Activated CD4-positive, alpha-beta T cell treated with anti-CD3 and anti-CD28 coated beads, Interleukin-2, amount 10 ng/mL, durations not matched to agents 7 days and 5 days (primary cell): ENCODE measurements at regions not wholly inside any gene's neighbourhood (a gene's known extent, or its start where the extent isn't known, plus 50 kb on each side); places are given as distances from the start of the nearest gene placed in this dataset.
A peak's percentile ranks its signal among the peaks of the same experiment; 100 is the strongest.

Source experiments
- CTCF ChIA-PET: fragments of 350-600 bp; sonication (Branson Sonifier 250); formaldehyde crosslinking; loops from one replicate; lab custom pipeline; 2021; ENCODE audit warnings: antibody characterized with exemption; lab: Charles Lee
- POLR2A ChIA-PET: fragments of 350-600 bp; sonication (Branson Sonifier 250); formaldehyde crosslinking; loops from one replicate; lab custom pipeline; 2021; ENCODE audit warnings: antibody characterized with exemption; lab: Charles Lee
- DNase-seq: peaks from one replicate; pipeline ENCODE4 v3.0.0-alpha.2; 2020
- H3K27ac Mint-ChIP-seq: one replicate; pipeline ENCODE4 v1.8.0; 2021; ENCODE audit warnings: mild to moderate bottlenecking, moderate library complexity, mixed read lengths
- H3K27me3 Mint-ChIP-seq: one replicate; pipeline ENCODE4 v1.8.0; 2021; ENCODE audit warnings: mixed read lengths
- H3K36me3 Mint-ChIP-seq: one replicate; pipeline ENCODE4 v1.8.0; 2021; ENCODE audit warnings: low read depth, mixed read lengths
- H3K4me1 Mint-ChIP-seq: one replicate; pipeline ENCODE4 v1.8.0; 2021; ENCODE audit warnings: mixed read lengths
- H3K4me3 Mint-ChIP-seq: one replicate; pipeline ENCODE4 v1.8.0; 2021; ENCODE audit warnings: mild to moderate bottlenecking, moderate library complexity, mixed read lengths
- H3K9me3 Mint-ChIP-seq: one replicate; pipeline ENCODE4 v1.8.0; 2021; ENCODE audit warnings: mixed read lengths

GRCh38 chr13:97798836-97799235, 154.6 kb upstream of the IPO5 start:
- peaks cover 9% of the 10 kb centered on the region for H3K9me3 Mint-ChIP-seq
- ChIA-PET POLR2A (no interaction called here), CTCF (no interaction called here)
- no peak overlapping the region for H3K27ac Mint-ChIP-seq
- no peak overlapping the region for H3K4me3 Mint-ChIP-seq
- H3K4me1 Mint-ChIP-seq, result no peaks in the 10 kb centered on the region
- peaks cover 2% of the 10 kb centered on the region for H3K27me3 Mint-ChIP-seq
- no peaks in the 10 kb centered on the region for H3K36me3 Mint-ChIP-seq
- DNase-seq, result no peak

GRCh38 chr13:97802213-97802612, 151.3 kb upstream of the IPO5 start:
- peaks cover 2% of the 10 kb centered on the region for H3K27me3 Mint-ChIP-seq
- ChIA-PET POLR2A (no interaction called here), CTCF (no interaction called here)
- peaks cover 3% of the 10 kb centered on the region for H3K9me3 Mint-ChIP-seq
- DNase-seq, result no peak
- no peaks in the 10 kb centered on the region for H3K4me1 Mint-ChIP-seq
- H3K4me3 Mint-ChIP-seq, result no peak overlapping the region
- H3K36me3 Mint-ChIP-seq, result no peaks in the 10 kb centered on the region
- H3K27ac Mint-ChIP-seq, result no peak overlapping the region

DNA sequence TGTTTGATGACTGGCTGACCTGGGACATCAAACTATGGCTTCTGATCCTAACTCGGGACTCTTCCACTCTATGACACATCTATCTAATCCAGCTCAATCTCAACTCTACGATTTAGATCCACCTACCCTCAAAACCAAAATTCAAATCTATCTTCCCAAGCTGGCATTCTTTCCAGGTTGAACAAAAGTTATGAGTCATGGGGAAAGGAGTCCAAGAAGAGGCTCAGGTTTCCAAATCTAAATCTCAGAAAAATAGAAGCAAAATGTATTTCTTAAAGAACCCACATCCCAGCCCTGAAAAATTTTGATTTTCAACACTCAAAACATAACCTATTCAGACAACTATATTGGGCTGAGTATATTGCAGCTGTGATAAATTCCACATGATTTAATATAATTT, 143.9 kb upstream of the IPO5 start:
- Mint-ChIP-seq H3K4me1 (no peaks in the 10 kb centered on the region), H3K27ac (no peak overlapping the region), H3K27me3 (peaks cover 11% of the 10 kb centered on the region), H3K4me3 (no peak overlapping the region), H3K9me3 (no peaks in the 10 kb centered on the region), H3K36me3 (no peaks in the 10 kb centered on the region)
- POLR2A ChIA-PET, result no interaction called here
- CTCF ChIA-PET, result no interaction called here
- DNase-seq, result no peak

- Mint-ChIP-seq H3K27ac (no peak overlapping the region), H3K4me3 (no peak overlapping the region), H3K4me1 (no peaks in the 10 kb centered on the region), H3K9me3 (no peaks in the 10 kb centered on the region), H3K27me3 (peaks cover 13% of the 10 kb centered on the region), H3K36me3 (no peaks in the 10 kb centered on the region)
- ChIA-PET CTCF (no interaction called here), POLR2A (no interaction called here)
- DNase-seq, result no peak
Observed at GRCh38 chr13:97810152-97810551, 143.3 kb upstream of the IPO5 start.

GRCh38 chr13:97822377-97822776, 131.1 kb upstream of the IPO5 start:
- no peak overlapping the region for H3K4me3 Mint-ChIP-seq
- POLR2A ChIA-PET, result no interaction called here
- no peaks in the 10 kb centered on the region for H3K4me1 Mint-ChIP-seq
- no peaks in the 10 kb centered on the region for H3K9me3 Mint-ChIP-seq
- no peaks in the 10 kb centered on the region for H3K36me3 Mint-ChIP-seq
- peaks cover 2% of the 10 kb centered on the region for H3K27me3 Mint-ChIP-seq
- CTCF ChIA-PET, result no interaction called here
- DNase-seq, result no peak
- no peak overlapping the region for H3K27ac Mint-ChIP-seq

DNA sequence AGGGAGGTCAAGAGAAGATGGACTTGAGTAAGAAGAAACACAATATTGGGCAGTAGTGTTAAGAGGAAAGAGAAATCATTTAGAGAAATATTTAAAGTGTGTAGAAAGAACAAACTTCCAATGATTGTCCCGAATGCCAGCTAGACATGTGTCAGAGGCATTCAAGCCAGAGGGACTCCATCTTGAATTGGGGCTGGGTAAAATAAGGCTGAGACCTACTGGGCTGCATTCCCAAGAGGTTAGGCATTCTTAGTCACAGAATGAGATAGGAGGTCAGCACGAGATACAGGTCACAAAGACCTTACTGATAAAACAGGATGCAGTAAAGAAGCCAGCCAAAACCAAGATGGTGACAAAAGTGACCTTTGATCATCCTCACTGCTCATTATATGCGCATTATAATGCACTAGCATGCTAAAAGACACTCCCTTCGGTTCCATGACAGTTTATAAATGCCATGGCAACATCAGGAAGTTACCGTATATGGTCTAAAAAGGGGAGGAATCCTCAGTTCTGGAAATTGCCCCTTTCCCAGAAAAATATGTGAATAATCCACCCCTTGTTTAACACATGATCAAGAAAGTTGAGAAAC, 127.0 kb upstream of the IPO5 start:
- Mint-ChIP-seq H3K4me1 (no peaks in the 10 kb centered on the region), H3K27ac (no peak overlapping the region), H3K4me3 (no peak overlapping the region), H3K36me3 (no peaks in the 10 kb centered on the region), H3K27me3 (peaks cover 4% of the 10 kb centered on the region), H3K9me3 (no peaks in the 10 kb centered on the region)
- ChIA-PET POLR2A (no interaction called here), CTCF (no interaction called here)
- DNase-seq, result no peak

DNA sequence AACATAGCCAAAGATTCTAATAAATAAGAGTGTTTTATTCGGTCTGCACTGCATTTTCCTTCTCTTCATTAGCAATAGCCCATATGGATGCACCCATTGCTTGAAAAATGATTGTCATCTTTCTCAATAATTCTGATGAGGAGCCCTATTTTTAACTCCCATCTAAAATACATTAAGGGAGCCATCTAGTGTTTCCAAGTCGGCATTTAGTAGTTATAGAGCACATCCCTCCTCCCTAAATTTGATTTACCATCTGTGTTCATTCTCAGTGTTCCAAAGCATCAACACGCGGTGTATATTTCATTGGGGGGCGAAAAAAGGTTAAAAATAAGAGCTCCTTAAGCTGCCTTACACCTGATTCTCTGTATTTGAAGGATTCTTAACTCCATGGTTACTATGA, 119.2 kb upstream of the IPO5 start:
- Mint-ChIP-seq H3K27me3 (peaks cover 4% of the 10 kb centered on the region), H3K9me3 (no peaks in the 10 kb centered on the region), H3K27ac (no peak overlapping the region), H3K4me3 (no peak overlapping the region), H3K36me3 (no peaks in the 10 kb centered on the region), H3K4me1 (no peaks in the 10 kb centered on the region)
- CTCF ChIA-PET, result no interaction called here
- POLR2A ChIA-PET, result no interaction called here
- no peak for DNase-seq

DNA sequence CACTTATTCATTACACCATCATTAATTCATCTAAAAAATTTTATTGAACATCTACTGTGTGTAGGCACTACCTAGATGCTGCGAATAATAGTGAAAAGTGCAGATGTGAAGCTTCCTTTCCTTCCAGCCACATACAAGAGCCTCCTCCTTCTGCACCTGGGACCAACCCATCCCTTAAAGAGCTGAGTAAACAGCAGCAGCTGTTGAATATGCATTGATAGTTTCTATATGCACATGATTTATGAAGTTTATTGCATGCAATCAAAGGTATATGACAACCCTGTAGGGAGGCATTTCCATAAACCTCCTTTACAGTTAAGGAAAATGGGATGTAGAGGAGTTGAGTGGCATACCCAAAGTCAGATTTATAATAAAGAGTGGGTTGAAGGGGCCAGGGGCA, 110.3 kb upstream of the IPO5 start:
- no peak for DNase-seq
- ChIA-PET CTCF (no interaction called here), POLR2A (no interaction called here)
- Mint-ChIP-seq H3K27ac (no peak overlapping the region), H3K9me3 (no peaks in the 10 kb centered on the region), H3K4me1 (no peaks in the 10 kb centered on the region), H3K4me3 (no peak overlapping the region), H3K27me3 (peaks cover 6% of the 10 kb centered on the region), H3K36me3 (no peaks in the 10 kb centered on the region)

DNA sequence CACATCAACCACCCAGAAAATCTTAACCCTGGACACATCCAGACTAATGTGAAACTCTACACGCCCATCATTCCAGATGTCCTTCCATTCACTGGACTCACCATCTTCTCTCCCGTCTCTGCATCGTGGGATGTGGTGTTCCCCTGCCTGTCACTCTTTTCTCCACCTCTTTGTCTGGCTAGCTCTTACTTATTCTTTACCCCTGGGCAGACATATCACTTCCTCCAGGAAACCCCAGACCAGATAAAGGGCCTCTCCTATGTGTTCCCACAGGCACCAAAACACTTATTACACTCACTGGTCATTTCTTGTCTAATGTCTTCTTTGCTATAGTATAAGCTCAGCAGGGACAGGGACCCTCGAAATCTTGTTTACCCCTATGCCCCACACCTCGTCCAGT, 109.3 kb upstream of the IPO5 start:
- Mint-ChIP-seq H3K9me3 (no peaks in the 10 kb centered on the region), H3K4me3 (no peak overlapping the region), H3K4me1 (no peaks in the 10 kb centered on the region), H3K36me3 (no peaks in the 10 kb centered on the region), H3K27ac (no peak overlapping the region), H3K27me3 (peaks cover 6% of the 10 kb centered on the region)
- ChIA-PET POLR2A (no interaction called here), CTCF (no interaction called here)
- no peak for DNase-seq

DNA sequence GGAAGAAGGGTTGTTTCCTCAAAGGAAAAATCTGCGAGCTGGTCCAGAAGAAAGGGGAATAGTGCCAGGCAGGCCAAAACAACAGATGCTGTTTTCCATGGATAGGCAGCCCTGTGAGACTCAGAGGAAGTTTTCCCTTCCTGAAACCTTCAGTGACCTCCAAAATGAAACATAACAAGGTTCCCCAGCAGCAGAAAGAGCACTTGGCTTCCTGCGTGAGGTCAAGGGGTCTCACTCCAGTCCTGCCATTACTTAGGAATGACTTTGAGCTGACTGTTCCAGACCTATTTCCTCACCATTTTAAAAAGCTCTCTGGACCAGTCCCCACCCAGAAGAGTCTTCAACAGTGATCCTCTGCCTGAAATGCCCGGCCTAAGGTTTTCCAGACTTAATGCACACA, 104.6 kb upstream of the IPO5 start:
- Mint-ChIP-seq H3K27me3 (no peaks in the 10 kb centered on the region), H3K4me3 (no peak overlapping the region), H3K36me3 (no peaks in the 10 kb centered on the region), H3K27ac (no peak overlapping the region), H3K4me1 (no peaks in the 10 kb centered on the region), H3K9me3 (no peaks in the 10 kb centered on the region)
- POLR2A ChIA-PET, result no interaction called here
- CTCF ChIA-PET, result interaction anchor here (0.6 kb wide), 1 partner anchor 55 kb away, joined by 4 read pairs; no protein-coding TSS in a partner anchor
- no peak for DNase-seq

GRCh38 chr13:97849305-97849704, 104.2 kb upstream of the IPO5 start:
- CTCF ChIA-PET, result interaction anchor here (0.6 kb wide), 1 partner anchor 55 kb away, joined by 4 read pairs; no protein-coding TSS in a partner anchor
- no peaks in the 10 kb centered on the region for H3K27me3 Mint-ChIP-seq
- POLR2A ChIA-PET, result no interaction called here
- H3K4me3 Mint-ChIP-seq, result no peak overlapping the region
- no peak overlapping the region for H3K27ac Mint-ChIP-seq
- no peaks in the 10 kb centered on the region for H3K9me3 Mint-ChIP-seq
- H3K36me3 Mint-ChIP-seq, result no peaks in the 10 kb centered on the region
- H3K4me1 Mint-ChIP-seq, result no peaks in the 10 kb centered on the region
- DNase-seq, result peak; percentile 8

DNA sequence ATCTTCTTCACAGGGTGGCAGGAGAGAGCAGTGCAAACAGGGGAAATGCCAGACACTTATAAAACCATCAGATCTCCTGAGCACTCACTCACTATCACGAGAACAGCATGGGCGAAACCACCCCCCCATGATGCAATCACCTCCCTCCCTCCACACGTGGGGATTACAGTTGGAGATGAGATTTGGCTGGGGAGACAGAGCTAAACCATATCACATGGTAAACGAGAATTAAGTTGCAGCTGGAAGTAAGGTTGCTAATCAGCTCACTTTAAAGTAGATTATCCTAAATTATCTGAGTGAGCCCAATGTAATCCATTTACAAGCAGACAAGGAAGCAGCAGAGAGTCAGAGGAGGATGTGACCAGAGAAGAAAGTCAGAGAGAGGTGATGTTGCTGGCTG, 102.2 kb upstream of the IPO5 start:
- POLR2A ChIA-PET, result no interaction called here
- H3K27me3 Mint-ChIP-seq, result no peaks in the 10 kb centered on the region
- no peaks in the 10 kb centered on the region for H3K4me1 Mint-ChIP-seq
- DNase-seq, result no peak
- no peaks in the 10 kb centered on the region for H3K36me3 Mint-ChIP-seq
- no peak overlapping the region for H3K4me3 Mint-ChIP-seq
- no peak overlapping the region for H3K27ac Mint-ChIP-seq
- no peaks in the 10 kb centered on the region for H3K9me3 Mint-ChIP-seq
- CTCF ChIA-PET, result no interaction called here

DNA sequence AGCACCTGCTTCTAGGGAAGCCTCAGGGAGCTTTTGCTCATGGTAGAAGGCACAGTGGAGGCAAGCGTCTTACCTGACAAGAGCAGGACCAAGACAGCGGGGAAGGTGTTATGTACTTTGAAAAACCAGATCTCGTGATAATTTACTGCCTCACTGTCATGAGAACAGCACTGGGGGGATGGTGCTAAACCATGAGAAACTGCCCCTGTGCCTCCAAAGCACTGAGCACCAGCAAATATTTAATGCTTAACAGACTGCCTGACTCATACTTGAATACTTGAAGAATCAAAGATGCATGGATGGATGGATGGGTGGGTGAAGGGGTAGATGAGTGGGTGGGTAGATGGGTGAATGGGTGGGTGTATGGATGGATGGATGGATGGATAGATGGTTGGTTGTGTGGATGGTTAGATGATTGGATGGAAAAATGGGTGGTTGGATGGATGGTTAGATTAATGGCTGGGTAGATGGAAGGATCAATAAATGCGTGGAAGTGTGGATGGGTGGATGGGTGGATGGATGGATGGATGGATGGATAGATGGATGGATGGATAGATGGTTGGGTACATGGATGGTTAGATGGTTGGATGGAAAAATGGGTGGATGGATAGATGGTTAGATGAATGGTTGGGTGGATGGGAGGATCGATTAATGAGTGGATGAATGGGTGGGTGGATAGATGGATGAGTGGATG, 101.1 kb upstream of the IPO5 start:
- H3K27ac Mint-ChIP-seq, result no peak overlapping the region
- H3K9me3 Mint-ChIP-seq, result no peaks in the 10 kb centered on the region
- H3K4me3 Mint-ChIP-seq, result no peak overlapping the region
- H3K4me1 Mint-ChIP-seq, result no peaks in the 10 kb centered on the region
- DNase-seq, result no peak
- ChIA-PET CTCF (no interaction called here), POLR2A (no interaction called here)
- no peaks in the 10 kb centered on the region for H3K36me3 Mint-ChIP-seq
- H3K27me3 Mint-ChIP-seq, result no peaks in the 10 kb centered on the region

- Mint-ChIP-seq H3K4me3 (no peak overlapping the region), H3K9me3 (no peaks in the 10 kb centered on the region), H3K4me1 (no peaks in the 10 kb centered on the region), H3K27ac (no peak overlapping the region), H3K36me3 (no peaks in the 10 kb centered on the region), H3K27me3 (no peaks in the 10 kb centered on the region)
- no peak for DNase-seq
- POLR2A ChIA-PET, result no interaction called here
- CTCF ChIA-PET, result no interaction called here
Observed at GRCh38 chr13:97853550-97853949, 99.9 kb upstream of the IPO5 start.
